Right cardiac atrium (tissue), 5 donors: ENCODE measurements at regions not wholly inside any gene's neighbourhood (a gene's known extent, or its start where the extent isn't known, plus 50 kb on each side); places are given as distances from the start of the nearest gene placed in this dataset.

Experiments used
- ATAC-seq, 2 donors: fragments of 200-7000 bp; cut with Tn5 transposase; one replicate each; pipeline versions ENCODE4 v1.8.0 to v1.9.1; 2020; ENCODE audit warnings: moderate library complexity in 2 of 2, mild to moderate bottlenecking in 1 of 2
- DNase-seq, 3 donors: peaks; one replicate each; pipeline ENCODE4 v3.0.0-alpha.2; 2020
- H3K27ac ChIP-seq: one replicate; pipeline ENCODE4 v1.5.1; 2013; ENCODE audit warnings: mild to moderate bottlenecking, low read length, control low read depth, moderate library complexity
- H3K27me3 ChIP-seq: one replicate; pipeline ENCODE4 v1.6.1; 2013; ENCODE audit not compliant: control insufficient read depth, insufficient read depth
- H3K4me1 ChIP-seq: one replicate; pipeline ENCODE4 v1.6.1; 2013; ENCODE audit warnings: low read length; ENCODE audit not compliant: control insufficient read depth, insufficient read depth
- H3K4me3 ChIP-seq: one replicate; pipeline ENCODE4 v1.5.1; 2013; ENCODE audit warnings: low read length, control low read depth
- H3K9me3 ChIP-seq: one replicate; pipeline ENCODE4 v1.6.1; 2013; ENCODE audit warnings: low read length; ENCODE audit not compliant: control insufficient read depth
- WGBS: extraction: QIAGEN DNeasy Blood & Tissue Kit; methylation state at CpG from one replicate; pipeline ENCODE4 v1.1.7; 2013; 5-methylcytosine and 5-hydroxymethylcytosine counted together
- intact Hi-C, 4 donors: fragments of 100-400 bp; cut with DNase I; formaldehyde crosslinking; loops; one replicate each; pipeline versions ENCODE4 v1.11.0 to v1.14.0; 2022 to 2023
- donor health status: healthy with polysubstance abuse.
- donor health status: DM: no; HTN: yes; CAD: no.
- donor health status: DM: no; HTN: no; CAD: no.
- donor health status: DM: no; HTN: yes; CAD: no; lungs with severe emphysema.
- donor health status: DM: yes; HTN: yes; CAD: no.

DNA sequence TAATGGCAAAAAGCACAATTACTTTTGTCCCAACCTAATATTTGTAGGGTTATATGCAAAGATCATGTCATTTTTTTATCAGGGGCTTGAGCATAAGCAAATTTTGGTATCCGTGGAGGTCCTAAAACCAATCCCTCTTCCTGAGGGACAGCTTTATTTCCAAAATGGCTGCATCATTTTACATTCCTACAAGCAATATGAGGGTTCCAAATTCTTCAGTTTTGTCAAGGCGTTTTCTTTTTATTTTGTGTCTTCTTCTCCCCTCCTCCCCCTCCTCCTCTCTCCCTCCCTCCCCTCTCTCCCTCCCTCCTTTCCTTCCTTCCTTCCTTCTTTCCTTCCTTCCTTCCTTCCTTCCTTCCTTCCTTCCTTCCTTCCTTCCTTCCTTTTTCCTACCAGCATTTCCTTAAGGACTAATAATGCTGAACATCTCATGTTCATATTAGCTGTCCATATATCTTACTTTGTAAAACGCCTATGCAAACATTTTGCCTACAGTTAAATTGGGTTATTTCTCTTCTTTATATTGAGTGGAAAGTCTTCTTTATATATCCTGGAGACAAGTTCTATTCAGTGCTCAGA, 881.8 kb downstream of the DCDC2C start:
- 81% methylated on average over 3 of the region's 3 CpGs for WGBS
- DNase-seq (no peak), ATAC-seq (no peak)
- H3K27ac ChIP-seq, result no peak overlapping the region
- H3K9me3 ChIP-seq, result no peaks in the 10 kb centered on the region
- intact Hi-C loops, result no loop called here
- H3K27me3 ChIP-seq, result no peaks in the 10 kb centered on the region
- no peaks in the 10 kb centered on the region for H3K4me1 ChIP-seq
- H3K4me3 ChIP-seq, result no peak overlapping the region

DNA sequence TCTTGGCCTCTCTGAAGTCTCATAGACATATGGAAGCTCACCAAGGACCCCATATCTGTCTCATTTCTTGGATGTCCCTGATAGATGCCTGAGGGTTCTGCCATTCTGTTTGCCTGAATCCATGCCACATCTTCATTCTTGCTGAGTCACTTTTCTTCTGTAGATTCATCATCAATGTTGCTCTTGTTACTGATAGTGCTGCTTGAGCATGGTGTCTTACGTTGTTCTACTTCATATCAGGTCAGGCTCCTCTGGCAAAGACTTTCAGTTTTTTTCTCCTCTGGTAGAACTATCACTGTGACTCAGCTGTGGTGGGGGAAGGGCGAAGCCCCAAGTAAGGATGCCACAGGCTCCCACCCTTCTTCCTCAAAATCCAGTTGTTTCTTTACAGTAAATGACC, 885.2 kb downstream of the DCDC2C start:
- no peak overlapping the region for H3K4me3 ChIP-seq
- H3K9me3 ChIP-seq, result no peaks in the 10 kb centered on the region
- no peak for ATAC-seq
- H3K27me3 ChIP-seq, result no peaks in the 10 kb centered on the region
- H3K27ac ChIP-seq, result no peak overlapping the region
- WGBS, result 54% methylated on average over 2 of the region's 2 CpGs
- intact Hi-C loops, result no loop called here
- no peaks in the 10 kb centered on the region for H3K4me1 ChIP-seq
- DNase-seq, result no peak

GRCh38 chr2:4591261-4591660, 887.9 kb downstream of the DCDC2C start:
- 81% methylated on average over 7 of the region's 7 CpGs for WGBS

DNA sequence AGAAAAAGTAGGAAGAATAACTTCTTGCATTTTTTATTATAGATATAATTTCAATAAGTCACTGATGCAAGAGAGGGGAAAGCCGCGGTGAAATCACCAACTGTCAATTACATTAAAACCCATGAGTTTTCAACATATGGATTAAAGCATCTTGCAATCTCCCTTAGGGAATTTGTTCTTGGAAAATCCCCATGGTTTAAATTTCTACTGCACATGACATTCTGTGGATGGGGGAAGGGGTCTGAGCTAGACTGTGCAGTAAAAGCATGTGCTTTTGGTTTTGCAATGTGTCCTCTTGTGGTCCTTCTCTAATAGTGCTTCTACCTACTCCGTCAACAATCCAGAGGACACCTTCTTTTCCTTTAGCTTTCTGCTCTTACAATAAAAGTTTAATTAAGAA, 894.0 kb downstream of the DCDC2C start:
- Histone ChIP-seq H3K27ac (no peak overlapping the region), H3K9me3 (no peaks in the 10 kb centered on the region), H3K4me3 (no peak overlapping the region), H3K27me3 (no peaks in the 10 kb centered on the region), H3K4me1 (no peaks in the 10 kb centered on the region)
- ATAC-seq (no peak), DNase-seq (no peak)
- WGBS, result 74% methylated on average over 3 of the region's 3 CpGs
- intact Hi-C loops, result no loop called here

More at GRCh38 chr2:4591261-4591660, 887.9 kb downstream of the DCDC2C start:
- H3K27me3 ChIP-seq, result no peaks in the 10 kb centered on the region
- DNase-seq, result no peak
- ATAC-seq, result no peak
- H3K9me3 ChIP-seq, result no peaks in the 10 kb centered on the region
- H3K4me1 ChIP-seq, result no peaks in the 10 kb centered on the region
- no peak overlapping the region for H3K4me3 ChIP-seq
- no peak overlapping the region for H3K27ac ChIP-seq
- intact Hi-C loops, result no loop called here

- H3K27ac ChIP-seq, result no peak overlapping the region
- no peaks in the 10 kb centered on the region for H3K27me3 ChIP-seq
- H3K4me3 ChIP-seq, result no peak overlapping the region
- 75% methylated on average over 1 of the region's 1 CpG for WGBS
- H3K4me1 ChIP-seq, result no peaks in the 10 kb centered on the region
- ATAC-seq, result no peak
- H3K9me3 ChIP-seq, result no peaks in the 10 kb centered on the region
- intact Hi-C loops, result no loop called here
- DNase-seq, result no peak
These were observed 901.4 kb downstream of the DCDC2C start for GRCh38 chr2:4604767-4605166.

DNA sequence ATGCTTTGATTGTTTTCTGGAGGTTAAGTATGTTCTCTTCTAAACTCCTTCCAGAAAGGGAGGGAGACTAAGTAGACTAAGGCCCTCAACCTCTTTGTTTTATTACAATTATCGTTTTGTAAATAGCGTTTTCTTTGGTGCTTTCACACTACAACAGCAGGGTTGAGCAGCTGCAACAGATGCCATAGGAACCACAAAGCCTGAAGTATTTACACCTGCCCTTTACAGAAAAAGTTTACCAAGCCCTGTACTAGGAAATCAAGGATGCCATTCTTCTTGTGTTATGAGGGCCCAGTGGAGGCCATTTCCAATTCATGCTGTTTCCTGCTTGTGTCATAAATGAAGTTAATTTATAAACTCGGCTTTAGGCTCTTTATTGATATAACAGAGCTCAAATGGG, 914.8 kb downstream of the DCDC2C start:
- ATAC-seq (no peak), DNase-seq (no peak)
- no peak overlapping the region for H3K4me3 ChIP-seq
- intact Hi-C loops, result no loop called here
- H3K4me1 ChIP-seq, result no peaks in the 10 kb centered on the region
- 67% methylated on average over 3 of the region's 3 CpGs for WGBS
- H3K9me3 ChIP-seq, result no peaks in the 10 kb centered on the region
- H3K27ac ChIP-seq, result no peak overlapping the region
- no peaks in the 10 kb centered on the region for H3K27me3 ChIP-seq

- Histone ChIP-seq H3K4me3 (no peak overlapping the region), H3K27me3 (no peaks in the 10 kb centered on the region), H3K4me1 (no peaks in the 10 kb centered on the region), H3K9me3 (no peaks in the 10 kb centered on the region), H3K27ac (no peak overlapping the region)
- WGBS, result 78% methylated on average over 12 of the region's 12 CpGs
- intact Hi-C loops, result no loop called here
- DNase-seq (no peak), ATAC-seq (no peak)
These were observed 915.4 kb downstream of the DCDC2C start for GRCh38 chr2:4618630-4619228.

- no peak overlapping the region for H3K27ac ChIP-seq
- ATAC-seq (no peak), DNase-seq (no peak)
- H3K4me1 ChIP-seq, result no peaks in the 10 kb centered on the region
- no peaks in the 10 kb centered on the region for H3K9me3 ChIP-seq
- WGBS, result 34% methylated on average over 6 of the region's 6 CpGs
- H3K27me3 ChIP-seq, result no peaks in the 10 kb centered on the region
- no peak overlapping the region for H3K4me3 ChIP-seq
- intact Hi-C loops, result no loop called here
These were observed 925.7 kb downstream of the DCDC2C start for GRCh38 chr2:4628998-4629501.

- H3K27ac ChIP-seq, result no peak overlapping the region
- 33% methylated on average over 4 of the region's 4 CpGs for WGBS
- H3K4me3 ChIP-seq, result no peak overlapping the region
- intact Hi-C loops, result no loop called here
- no peak for ATAC-seq
- no peaks in the 10 kb centered on the region for H3K4me1 ChIP-seq
- no peaks in the 10 kb centered on the region for H3K27me3 ChIP-seq
- H3K9me3 ChIP-seq, result no peaks in the 10 kb centered on the region
- no peak for DNase-seq
These were observed 931.9 kb downstream of the DCDC2C start for GRCh38 chr2:4635289-4635688.

- H3K9me3 ChIP-seq, result no peaks in the 10 kb centered on the region
- ATAC-seq, result no peak
- DNase-seq, result no peak
- intact Hi-C loops, result no loop called here
- WGBS, result 93% methylated on average over 1 of the region's 1 CpG
- H3K4me1 ChIP-seq, result no peaks in the 10 kb centered on the region
- no peaks in the 10 kb centered on the region for H3K27me3 ChIP-seq
- no peak overlapping the region for H3K27ac ChIP-seq
- no peak overlapping the region for H3K4me3 ChIP-seq
These were observed 950.6 kb downstream of the DCDC2C start for GRCh38 chr2:4653991-4654390.

DNA sequence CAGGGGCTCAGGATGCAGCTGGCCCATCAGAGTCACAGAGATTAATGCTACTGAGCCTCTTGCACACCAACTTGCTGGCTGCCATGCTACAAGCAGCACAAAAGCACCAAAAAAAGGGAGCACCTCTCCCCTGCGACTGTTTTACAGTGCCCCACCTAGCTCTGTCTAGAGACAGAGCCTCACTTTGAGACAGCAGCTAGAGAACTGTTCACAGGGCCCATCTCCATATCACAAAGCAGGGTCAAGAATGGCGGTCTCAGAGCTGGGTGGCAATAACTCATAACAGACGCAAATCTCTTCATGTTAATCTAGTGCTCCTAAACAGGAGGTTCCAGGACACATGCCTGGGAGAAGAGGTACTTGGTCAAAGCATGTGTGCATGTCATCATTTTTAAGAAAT, 953.0 kb downstream of the DCDC2C start:
- H3K27ac ChIP-seq, result no peak overlapping the region
- DNase-seq (no peak), ATAC-seq (no peak)
- WGBS, result 70% methylated on average over 3 of the region's 3 CpGs
- intact Hi-C loops, result no loop called here
- no peak overlapping the region for H3K4me3 ChIP-seq
- H3K9me3 ChIP-seq, result no peaks in the 10 kb centered on the region
- H3K4me1 ChIP-seq, result no peaks in the 10 kb centered on the region
- H3K27me3 ChIP-seq, result no peaks in the 10 kb centered on the region
